ENCODE measurements at regions not wholly inside any gene's neighbourhood (a gene's known extent, or its start where the extent isn't known, plus 50 kb on each side); places are given as distances from the start of the nearest gene placed in this dataset.
A peak's percentile ranks its signal among the peaks of the same experiment; 100 is the strongest.

GRCh38 chr7:81198766-81199165, 279.9 kb upstream of the SEMA3C start:
- FAIRE-seq (no peak), DNase-seq (ENCODE audit: low read depth, low spot score) (no peak)
- H3K79me2 ChIP-seq (ENCODE audit: control insufficient read depth, insufficient read depth, low read length), result no peaks in the 10 kb centered on the region
- H4K20me1 ChIP-seq (ENCODE audit: control insufficient read depth, extremely low read depth, insufficient read depth, low read length), result no peaks in the 10 kb centered on the region
- no peak overlapping the region for H3K4me3 ChIP-seq (ENCODE audit: control insufficient read depth in 2 of 3, extremely low read depth in 1 of 3, insufficient read depth in 2 of 3, low read depth in 1 of 3, low read length in 3 of 3)
- H3K4me1 ChIP-seq (ENCODE audit: control insufficient read depth, extremely low read depth, insufficient read depth, low read length), result no peaks in the 10 kb centered on the region
- no peak for TF ChIP-seq CTCF (optimal IDR thresholded peaks at IDR 0.05 in 1 of 3, IDR thresholded peaks at IDR 0.05 in 1 of 3, conservative IDR thresholded peaks at IDR 0.05 in 1 of 3; ENCODE audit: extremely low read depth in 1 of 3, insufficient read depth in 2 of 3, low read length in 3 of 3)
- no peak for TF ChIP-seq EZH2 (IDR thresholded peaks at IDR 0.05; ENCODE audit: low read length)
- no peak overlapping the region for H3K27ac ChIP-seq (ENCODE audit: control insufficient read depth, insufficient read depth, low read length)
- no peaks in the 10 kb centered on the region for H3K9me3 ChIP-seq (ENCODE audit: control insufficient read depth, low read depth, low read length)
- dilution Hi-C loops (cut with MboI; ENCODE audit: extremely low pct_ligation_motif_present, low sequenced_read_pairs), result no loop called here
- no peaks in the 10 kb centered on the region for H3K27me3 ChIP-seq (ENCODE audit: control insufficient read depth, extremely low read depth, insufficient read depth, low read length)
- no peak overlapping the region for H2AFZ ChIP-seq (ENCODE audit: control insufficient read depth, low read length)
- no peak overlapping the region for H3K4me2 ChIP-seq (ENCODE audit: control insufficient read depth, extremely low read depth, insufficient read depth, low read depth, low read length)
- no peaks in the 10 kb centered on the region for H3K9me1 ChIP-seq (ENCODE audit: control insufficient read depth, extremely low read depth, insufficient read depth, low read length)
- no peak overlapping the region for H3K9ac ChIP-seq (ENCODE audit: control insufficient read depth, extremely low read depth, insufficient read depth, low read length)
- no peaks in the 10 kb centered on the region for H3K36me3 ChIP-seq (ENCODE audit: control insufficient read depth in 2 of 2, extremely low read depth in 1 of 2, insufficient read depth in 2 of 2, low read length in 2 of 2)

GRCh38 chr7:81197266-81197665, 278.4 kb upstream of the SEMA3C start:
- Histone ChIP-seq H3K4me1 (ENCODE audit: control insufficient read depth, extremely low read depth, insufficient read depth, low read length) (no peaks in the 10 kb centered on the region), H3K27me3 (ENCODE audit: control insufficient read depth, extremely low read depth, insufficient read depth, low read length) (no peaks in the 10 kb centered on the region), H3K36me3 (ENCODE audit: control insufficient read depth in 2 of 2, extremely low read depth in 1 of 2, insufficient read depth in 2 of 2, low read length in 2 of 2) (no peaks in the 10 kb centered on the region), H2AFZ (ENCODE audit: control insufficient read depth, low read length) (no peak overlapping the region), H3K9me3 (ENCODE audit: control insufficient read depth, low read depth, low read length) (no peaks in the 10 kb centered on the region), H3K9me1 (ENCODE audit: control insufficient read depth, extremely low read depth, insufficient read depth, low read length) (no peaks in the 10 kb centered on the region), H3K79me2 (ENCODE audit: control insufficient read depth, insufficient read depth, low read length) (no peaks in the 10 kb centered on the region), H3K27ac (ENCODE audit: control insufficient read depth, insufficient read depth, low read length) (no peak overlapping the region), H3K4me3 (ENCODE audit: control insufficient read depth in 2 of 3, extremely low read depth in 1 of 3, insufficient read depth in 2 of 3, low read depth in 1 of 3, low read length in 3 of 3) (no peak overlapping the region), H3K4me2 (ENCODE audit: control insufficient read depth, extremely low read depth, insufficient read depth, low read depth, low read length) (no peak overlapping the region), H3K9ac (ENCODE audit: control insufficient read depth, extremely low read depth, insufficient read depth, low read length) (no peak overlapping the region), H4K20me1 (ENCODE audit: control insufficient read depth, extremely low read depth, insufficient read depth, low read length) (no peaks in the 10 kb centered on the region)
- DNase-seq (ENCODE audit: low read depth, low spot score) (no peak), FAIRE-seq (no peak)
- TF ChIP-seq EZH2 (IDR thresholded peaks at IDR 0.05; ENCODE audit: low read length), result no peak
- dilution Hi-C loops (cut with MboI; ENCODE audit: extremely low pct_ligation_motif_present, low sequenced_read_pairs), result no loop called here

- no peak for DNase-seq (ENCODE audit: low read depth, low spot score)
- Histone ChIP-seq H3K4me3 (ENCODE audit: control insufficient read depth in 2 of 3, extremely low read depth in 1 of 3, insufficient read depth in 2 of 3, low read depth in 1 of 3, low read length in 3 of 3) (no peak overlapping the region), H3K27me3 (ENCODE audit: control insufficient read depth, extremely low read depth, insufficient read depth, low read length) (no peaks in the 10 kb centered on the region), H3K36me3 (ENCODE audit: control insufficient read depth in 2 of 2, extremely low read depth in 1 of 2, insufficient read depth in 2 of 2, low read length in 2 of 2) (no peaks in the 10 kb centered on the region), H3K27ac (ENCODE audit: control insufficient read depth, insufficient read depth, low read length) (no peak overlapping the region), H3K9me3 (ENCODE audit: control insufficient read depth, low read depth, low read length) (no peaks in the 10 kb centered on the region), H3K79me2 (ENCODE audit: control insufficient read depth, insufficient read depth, low read length) (no peaks in the 10 kb centered on the region), H3K4me1 (ENCODE audit: control insufficient read depth, extremely low read depth, insufficient read depth, low read length) (peaks cover 10% of the 10 kb centered on the region), H3K4me2 (ENCODE audit: control insufficient read depth, extremely low read depth, insufficient read depth, low read depth, low read length) (no peak overlapping the region), H3K9ac (ENCODE audit: control insufficient read depth, extremely low read depth, insufficient read depth, low read length) (no peak overlapping the region), H3K9me1 (ENCODE audit: control insufficient read depth, extremely low read depth, insufficient read depth, low read length) (no peaks in the 10 kb centered on the region), H2AFZ (ENCODE audit: control insufficient read depth, low read length) (peak overlapping the region; percentile 20), H4K20me1 (ENCODE audit: control insufficient read depth, extremely low read depth, insufficient read depth, low read length) (no peaks in the 10 kb centered on the region)
- no peak for FAIRE-seq
- dilution Hi-C loops (cut with MboI; ENCODE audit: extremely low pct_ligation_motif_present, low sequenced_read_pairs), result no loop called here
- TF ChIP-seq EZH2 (IDR thresholded peaks at IDR 0.05; ENCODE audit: low read length) (no peak), CTCF (optimal IDR thresholded peaks at IDR 0.05 in 1 of 3, IDR thresholded peaks at IDR 0.05 in 1 of 3, conservative IDR thresholded peaks at IDR 0.05 in 1 of 3; ENCODE audit: extremely low read depth in 1 of 3, insufficient read depth in 2 of 3, low read length in 3 of 3) (no peak)
These were observed 276.2 kb upstream of the SEMA3C start for GRCh38 chr7:81195033-81195432.
